HCT116 (cell line): ENCODE measurements at regions not wholly inside any gene's neighbourhood (a gene's known extent, or its start where the extent isn't known, plus 50 kb on each side); places are given as distances from the start of the nearest gene placed in this dataset.

Experiments used
- ATAC-seq: fragments of 200-7000 bp; cut with Tn5 transposase; 2 replicates; pipeline ENCODE4 v1.9.1; 2020; ENCODE audit warnings: mild to moderate bottlenecking, moderate library complexity
- BruUV-seq: library from RNA; stranded (reverse); fragments of 400-500 nt; replicated peaks from 2 replicates; lab custom pipeline; 2021; lab: Mats Ljungman, UMichigan
- CTCF ChIA-PET: fragments of 300-600 bp; sonication (Branson Sonifier 250); formaldehyde crosslinking; loops from one replicate; lab custom pipeline; 2021; ENCODE audit warnings: antibody characterized with exemption; lab: Charles Lee
- POLR2A ChIA-PET: fragments of 300-600, 350-600 bp; sonication (Branson Sonifier 250); formaldehyde crosslinking; loops from one replicate; lab custom pipeline; 2021; ENCODE audit warnings: antibody characterized with exemption; lab: Charles Lee
- RAD21 ChIA-PET, 2 experiments: fragments of 300-600 bp; sonication (Branson Sonifier 250); formaldehyde crosslinking; loops; one replicate each; lab custom pipeline; 2023; ENCODE audit warnings: low total read pairs in 2 of 2; ENCODE audit not compliant: uncharacterized antibody in 2 of 2, unreplicated experiment in 2 of 2, low non-redundant PET in 1 of 2; lab: Charles Lee
- DNase-seq: peaks from one replicate; pipeline ENCODE4 v3.0.0-alpha.2; 2010; ENCODE audit warnings: low read depth, low spot score
- H2AFZ ChIP-seq: fragments of 200-600 bp; shearing (Covaris generic), sonication (generic); 2 replicates; pipeline ENCODE4 v1.6.1; 2017; ENCODE audit warnings: low read depth, mixed run types, mixed read lengths, antibody characterized with exemption, low read length; ENCODE audit not compliant: poor library complexity, severe bottlenecking
- H3K27ac ChIP-seq: 2 replicates; pipeline ENCODE4 v1.5.1; 2012; ENCODE audit warnings: low read depth, low read length
- H3K27me3 ChIP-seq: fragments of 200-600 bp; sonication (generic); 2 replicates; pipeline ENCODE4 v1.6.1; 2016; ENCODE audit warnings: mixed run types, low read length, mixed read lengths; ENCODE audit not compliant: insufficient read depth
- H3K36me3 ChIP-seq, 2 experiments: fragments of 200-500 bp in 1 of 2; fragments of 200-600 bp in 1 of 2; sonication (Bioruptor generic) in 1 of 2; sonication (generic) in 1 of 2; 2 replicates each; pipeline versions ENCODE4 v1.5.1 to v1.6.1; 2014 to 2016; ENCODE audit warnings: low read length in 2 of 2, inconsistent platforms in 1 of 2, mixed read lengths in 1 of 2, mixed run types in 1 of 2; ENCODE audit not compliant: insufficient read depth in 2 of 2, control insufficient read depth in 1 of 2
- H3K4me1 ChIP-seq, 2 experiments: fragments of 200-600 bp in 1 of 2; sonication (generic) in 1 of 2; 2 replicates each; pipeline versions ENCODE4 v1.5.1 to v1.6.1; 2012 to 2017; ENCODE audit warnings: low read length in 2 of 2, inconsistent platforms in 1 of 2, mild to moderate bottlenecking in 1 of 2, mixed read lengths in 1 of 2, mixed run types in 1 of 2, moderate library complexity in 1 of 2; ENCODE audit not compliant: insufficient read depth in 2 of 2, control insufficient read depth in 1 of 2
- H3K4me2 ChIP-seq: fragments of 200-600 bp; sonication (generic); 2 replicates; pipeline ENCODE4 v1.6.1; 2017; ENCODE audit warnings: mixed run types, low read length, mixed read lengths
- H3K4me3 ChIP-seq, 2 experiments: fragments of 200-600 bp in 1 of 2; sonication (generic) in 1 of 2; replicated peaks in 1 of 2; 2 replicates each; pipeline ENCODE4 v1.5.1; 2011 to 2016; ENCODE audit warnings: low read length in 2 of 2, control low read depth in 1 of 2, low read depth in 1 of 2, mild to moderate bottlenecking in 1 of 2, mixed read lengths in 1 of 2, mixed run types in 1 of 2
- H3K79me2 ChIP-seq: fragments of 200-600 bp; sonication (generic); 2 replicates; pipeline ENCODE4 v1.6.1; 2017; ENCODE audit warnings: mild to moderate bottlenecking, mixed run types, low read length, moderate library complexity, mixed read lengths; ENCODE audit not compliant: insufficient read depth
- H3K9ac ChIP-seq: fragments of 200-600 bp; sonication (generic); 2 replicates; pipeline ENCODE4 v1.6.1; 2016; ENCODE audit warnings: low read length, mixed read lengths
- H3K9me2 ChIP-seq: fragments of 200-600 bp; sonication (generic), shearing (Covaris generic); 2 replicates; pipeline ENCODE4 v1.6.1; 2017; ENCODE audit warnings: mixed run types, mild to moderate bottlenecking, moderate library complexity; ENCODE audit not compliant: insufficient read depth
- H3K9me3 ChIP-seq, 2 experiments: fragments of 200-500 bp in 1 of 2; fragments of 200-600 bp in 1 of 2; sonication (Bioruptor generic) in 1 of 2; sonication (generic) in 1 of 2; 2 replicates each; pipeline ENCODE4 v1.6.1; 2014 to 2017; ENCODE audit warnings: low read length in 2 of 2, mixed read lengths in 2 of 2, inconsistent platforms in 1 of 2, low read depth in 1 of 2, mild to moderate bottlenecking in 1 of 2, mixed run types in 1 of 2, moderate library complexity in 1 of 2; ENCODE audit not compliant: control insufficient read depth in 1 of 2, insufficient read depth in 1 of 2
- H4K20me1 ChIP-seq: fragments of 200-600 bp; sonication (generic), shearing (Covaris generic); 2 replicates; pipeline ENCODE4 v1.6.1; 2017; ENCODE audit warnings: mixed run types, mild to moderate bottlenecking, moderate library complexity; ENCODE audit not compliant: insufficient read depth
- ATF3 ChIP-seq: IDR thresholded peaks from 2 replicates; pipeline ENCODE4 v1.6.1; 2012
- CBX3 ChIP-seq: IDR thresholded peaks from 2 replicates; pipeline ENCODE4 v1.6.1; 2012; ENCODE audit warnings: low read depth
- CEBPB ChIP-seq: IDR thresholded peaks from 2 replicates; pipeline ENCODE4 v1.6.1; 2012; ENCODE audit warnings: low read depth
- EGR1 ChIP-seq: IDR thresholded peaks from 2 replicates; pipeline ENCODE4 v1.6.1; 2012; ENCODE audit warnings: low read depth
- ELF1 ChIP-seq: IDR thresholded peaks from 2 replicates; pipeline ENCODE4 v1.6.1; 2012; ENCODE audit warnings: low read depth, borderline replicate concordance
- EZH2phosphoT487 ChIP-seq: fragments of 200-600 bp; IDR thresholded peaks from 2 replicates; pipeline ENCODE4 v1.6.1; 2018; ENCODE audit warnings: antibody characterized with exemption, borderline replicate concordance
- FOSL1 ChIP-seq: IDR thresholded peaks from 2 replicates; pipeline ENCODE4 v1.6.1; 2012; ENCODE audit warnings: low read depth
- JUND ChIP-seq: IDR thresholded peaks from 2 replicates; pipeline ENCODE4 v1.6.1; 2012
- POLR2A ChIP-seq: IDR thresholded peaks from 2 replicates; pipeline ENCODE4 v1.7.0; 2011; ENCODE audit warnings: borderline replicate concordance; ENCODE audit not compliant: insufficient read depth, insufficient read length; ENCODE audit errors: extremely low read depth
- POLR2AphosphoS5 ChIP-seq: IDR thresholded peaks from 2 replicates; pipeline ENCODE4 v1.6.1; 2011; ENCODE audit warnings: mild to moderate bottlenecking, low read depth, low read length, moderate library complexity
- RAD21 ChIP-seq: IDR thresholded peaks from 2 replicates; pipeline ENCODE4 v1.6.1; 2012; ENCODE audit warnings: low read depth, mild to moderate bottlenecking
- SIN3A ChIP-seq: IDR thresholded peaks from 2 replicates; pipeline ENCODE4 v1.6.1; 2012; ENCODE audit warnings: low read depth
- SRF ChIP-seq: IDR thresholded peaks from 2 replicates; pipeline ENCODE4 v1.6.1; 2012; ENCODE audit warnings: low read depth
- TCF7L2 ChIP-seq: IDR thresholded peaks from 2 replicates; pipeline ENCODE4 v1.7.0; 2011; ENCODE audit warnings: borderline replicate concordance, inconsistent platforms; ENCODE audit not compliant: insufficient read depth, insufficient read length; ENCODE audit errors: extremely low read depth
- YY1 ChIP-seq: IDR thresholded peaks from 2 replicates; pipeline ENCODE4 v1.6.1; 2011; ENCODE audit warnings: low read length, low read depth, moderate library complexity, mild to moderate bottlenecking; ENCODE audit not compliant: insufficient replicate concordance; ENCODE audit errors: extremely low read depth
- ZFX ChIP-seq: fragments of 450-650 bp; IDR thresholded peaks from 2 replicates; pipeline ENCODE4 v1.6.1; 2017
- ZNF274 ChIP-seq: fragments of 200-500 bp; sonication (Bioruptor generic); IDR thresholded peaks from 2 replicates; pipeline ENCODE4 v1.6.1; 2014; ENCODE audit warnings: mild to moderate bottlenecking, low read depth, low read length, inconsistent platforms
- intact Hi-C: fragments of 100-400 bp; cut with micrococcal nuclease; formaldehyde crosslinking; loops from 2 replicates; pipeline ENCODE4 v1.10.0; 2022
- TF ChIP-seq, protein P1 (sequence below): IDR thresholded peaks from 2 replicates; pipeline ENCODE4 v1.6.1; 2012
- TF ChIP-seq, protein P2 (sequence below), 3 experiments: fragments of 200-600 bp in 1 of 3; sonication (generic) in 1 of 3; IDR thresholded peaks in 2 of 3; conservative IDR thresholded peaks in 1 of 3; 2 replicates each; pipeline ENCODE4 v1.5.1; 2012 to 2017; ENCODE audit warnings: low read depth in 2 of 3, low read length in 2 of 3, antibody characterized with exemption in 1 of 3, borderline replicate concordance in 1 of 3, control low read depth in 1 of 3, mild to moderate bottlenecking in 1 of 3, mixed read lengths in 1 of 3, mixed run types in 1 of 3, moderate library complexity in 1 of 3; ENCODE audit not compliant: insufficient read depth in 1 of 3
- TF ChIP-seq, protein P3 (sequence below): IDR thresholded peaks from 2 replicates; pipeline ENCODE4 v1.6.1; 2011; ENCODE audit warnings: mild to moderate bottlenecking, low read length, moderate library complexity; ENCODE audit not compliant: insufficient replicate concordance; ENCODE audit errors: extremely low read depth

- no peak for ATAC-seq
- peak overlapping the region; percentile 39 for H3K4me2 ChIP-seq
- BruUV-seq = no TSS peak
- TF ChIP-seq FOSL1 = no peak
- no peak for TF ChIP-seq EZH2phosphoT487
- TF ChIP-seq SRF = no peak
- no peak for TF ChIP-seq POLR2AphosphoS5
- no peak for TF ChIP-seq POLR2A
- TF ChIP-seq, protein P1, sequence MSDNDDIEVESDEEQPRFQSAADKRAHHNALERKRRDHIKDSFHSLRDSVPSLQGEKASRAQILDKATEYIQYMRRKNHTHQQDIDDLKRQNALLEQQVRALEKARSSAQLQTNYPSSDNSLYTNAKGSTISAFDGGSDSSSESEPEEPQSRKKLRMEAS = no peak
- TF ChIP-seq ZFX = no peak
- TF ChIP-seq ELF1 = no peak
- TF ChIP-seq, protein P2, sequence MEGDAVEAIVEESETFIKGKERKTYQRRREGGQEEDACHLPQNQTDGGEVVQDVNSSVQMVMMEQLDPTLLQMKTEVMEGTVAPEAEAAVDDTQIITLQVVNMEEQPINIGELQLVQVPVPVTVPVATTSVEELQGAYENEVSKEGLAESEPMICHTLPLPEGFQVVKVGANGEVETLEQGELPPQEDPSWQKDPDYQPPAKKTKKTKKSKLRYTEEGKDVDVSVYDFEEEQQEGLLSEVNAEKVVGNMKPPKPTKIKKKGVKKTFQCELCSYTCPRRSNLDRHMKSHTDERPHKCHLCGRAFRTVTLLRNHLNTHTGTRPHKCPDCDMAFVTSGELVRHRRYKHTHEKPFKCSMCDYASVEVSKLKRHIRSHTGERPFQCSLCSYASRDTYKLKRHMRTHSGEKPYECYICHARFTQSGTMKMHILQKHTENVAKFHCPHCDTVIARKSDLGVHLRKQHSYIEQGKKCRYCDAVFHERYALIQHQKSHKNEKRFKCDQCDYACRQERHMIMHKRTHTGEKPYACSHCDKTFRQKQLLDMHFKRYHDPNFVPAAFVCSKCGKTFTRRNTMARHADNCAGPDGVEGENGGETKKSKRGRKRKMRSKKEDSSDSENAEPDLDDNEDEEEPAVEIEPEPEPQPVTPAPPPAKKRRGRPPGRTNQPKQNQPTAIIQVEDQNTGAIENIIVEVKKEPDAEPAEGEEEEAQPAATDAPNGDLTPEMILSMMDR (IDR thresholded peaks at IDR 0.05 in 2 of 3, conservative IDR thresholded peaks at IDR 0.05 in 1 of 3; ENCODE audit: borderline replicate concordance in 1 of 3, insufficient read depth in 1 of 3, low read depth in 2 of 3, low read length in 2 of 3) = no peak
- TF ChIP-seq RAD21 = no peak
- TF ChIP-seq YY1 = no peak
- TF ChIP-seq CEBPB = no peak
- no peak for TF ChIP-seq ZNF274
- no peak for TF ChIP-seq JUND
- TF ChIP-seq CBX3 = no peak
- no peak for TF ChIP-seq TCF7L2
- no peak for TF ChIP-seq EGR1
- TF ChIP-seq, protein P3, sequence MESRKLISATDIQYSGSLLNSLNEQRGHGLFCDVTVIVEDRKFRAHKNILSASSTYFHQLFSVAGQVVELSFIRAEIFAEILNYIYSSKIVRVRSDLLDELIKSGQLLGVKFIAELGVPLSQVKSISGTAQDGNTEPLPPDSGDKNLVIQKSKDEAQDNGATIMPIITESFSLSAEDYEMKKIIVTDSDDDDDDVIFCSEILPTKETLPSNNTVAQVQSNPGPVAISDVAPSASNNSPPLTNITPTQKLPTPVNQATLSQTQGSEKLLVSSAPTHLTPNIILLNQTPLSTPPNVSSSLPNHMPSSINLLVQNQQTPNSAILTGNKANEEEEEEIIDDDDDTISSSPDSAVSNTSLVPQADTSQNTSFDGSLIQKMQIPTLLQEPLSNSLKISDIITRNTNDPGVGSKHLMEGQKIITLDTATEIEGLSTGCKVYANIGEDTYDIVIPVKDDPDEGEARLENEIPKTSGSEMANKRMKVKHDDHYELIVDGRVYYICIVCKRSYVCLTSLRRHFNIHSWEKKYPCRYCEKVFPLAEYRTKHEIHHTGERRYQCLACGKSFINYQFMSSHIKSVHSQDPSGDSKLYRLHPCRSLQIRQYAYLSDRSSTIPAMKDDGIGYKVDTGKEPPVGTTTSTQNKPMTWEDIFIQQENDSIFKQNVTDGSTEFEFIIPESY = no peak
- no peak for TF ChIP-seq SIN3A
- TF ChIP-seq ATF3 = no peak
- H3K4me3 ChIP-seq = no peak overlapping the region
- H3K4me1 ChIP-seq = peaks cover 2 to 25% of the 10 kb centered on the region in 2 experiments; a peak in 2 of 4 replicates
- no peak overlapping the region for H3K27ac ChIP-seq
- CTCF ChIA-PET = interaction anchor here (0.9 to 1.0 kb wide), 2 partner anchors 13 to 181 kb away, joined by 3 read pairs; no protein-coding TSS in a partner anchor
- no peak for DNase-seq
- no peaks in the 10 kb centered on the region for H3K36me3 ChIP-seq
- no peaks in the 10 kb centered on the region for H4K20me1 ChIP-seq
- H3K27me3 ChIP-seq = peaks cover 10% of the 10 kb centered on the region
- H3K9me2 ChIP-seq = no peaks in the 10 kb centered on the region
- no peak overlapping the region for H3K9ac ChIP-seq
- no peaks in the 10 kb centered on the region for H3K79me2 ChIP-seq
- H2AFZ ChIP-seq = no peak overlapping the region
- intact Hi-C loops = no loop called here
- RAD21 ChIA-PET = no interaction called here
- H3K9me3 ChIP-seq = no peaks in the 10 kb centered on the region; a peak in 1 of 4 replicates
- POLR2A ChIA-PET = no interaction called here
Measured at GRCh38 chr20:23232219-23232581, 118.4 kb upstream of the NXT1 start.
